Neural cell (in vitro differentiated cells): ENCODE measurements at regions not wholly inside any gene's neighbourhood (a gene's known extent, or its start where the extent isn't known, plus 50 kb on each side); places are given as distances from the start of the nearest gene placed in this dataset.

ENCODE experiments used
- EZH2 ChIP-seq: fragments of 200-600, 300-800 bp; shearing (Covaris generic), sonication (generic); IDR thresholded peaks from 2 replicates; pipeline ENCODE4 v1.6.1; 2014; ENCODE audit warnings: antibody characterized with exemption, low read length, borderline replicate concordance, mild to moderate bottlenecking; ENCODE audit not compliant: insufficient read depth, poor library complexity, severe bottlenecking
- POLR2AphosphoS5 ChIP-seq: IDR thresholded peaks from 2 replicates; pipeline ENCODE4 v1.6.1; 2012
- RAD21 ChIP-seq: fragments of 450-650 bp; conservative IDR thresholded peaks from 2 replicates; pipeline ENCODE4 v1.6.1; 2014; ENCODE audit warnings: antibody characterized with exemption, mild to moderate bottlenecking, moderate library complexity
- REST ChIP-seq: IDR thresholded peaks from 2 replicates; pipeline ENCODE4 v1.6.1; 2012; ENCODE audit warnings: borderline replicate concordance
- SMC3 ChIP-seq: fragments of 450-650 bp; conservative IDR thresholded peaks from 2 replicates; pipeline ENCODE4 v1.6.1; 2014; ENCODE audit warnings: antibody characterized with exemption, mild to moderate bottlenecking, moderate library complexity; ENCODE audit not compliant: poor library complexity
- TAF1 ChIP-seq: IDR thresholded peaks from 2 replicates; pipeline ENCODE4 v1.6.1; 2012; ENCODE audit warnings: low read depth
- TF ChIP-seq, protein P1 (sequence below): fragments of 450-650 bp; IDR thresholded peaks from 2 replicates; pipeline ENCODE4 v1.5.1; 2014; ENCODE audit warnings: antibody characterized with exemption, mild to moderate bottlenecking, moderate library complexity; ENCODE audit not compliant: poor library complexity, severe bottlenecking

DNA sequence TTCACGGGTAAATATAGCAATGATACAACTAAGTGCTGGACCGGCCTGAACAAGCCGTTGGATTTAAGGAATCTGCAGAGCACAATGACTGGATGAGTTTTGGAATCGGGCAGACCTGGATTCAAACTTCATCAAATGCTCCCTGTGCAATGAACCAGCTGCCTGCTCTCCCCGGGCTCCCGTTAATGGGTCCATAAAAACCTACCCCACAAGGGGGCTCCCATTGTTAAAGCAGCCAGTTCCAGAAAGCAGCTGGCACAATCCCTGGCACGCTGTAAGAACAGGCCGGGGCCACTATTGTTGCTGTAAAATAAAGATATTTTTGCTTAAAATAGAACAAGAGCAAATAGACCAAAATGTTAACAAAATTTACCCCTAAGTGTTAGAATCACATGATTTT, 131.9 kb downstream of the C16orf95 start:
- TF ChIP-seq TAF1 (no peak), REST (no peak), RAD21 (no peak), SMC3 (no peak), EZH2 (no peak), POLR2AphosphoS5 (no peak)
- TF ChIP-seq, protein P1, sequence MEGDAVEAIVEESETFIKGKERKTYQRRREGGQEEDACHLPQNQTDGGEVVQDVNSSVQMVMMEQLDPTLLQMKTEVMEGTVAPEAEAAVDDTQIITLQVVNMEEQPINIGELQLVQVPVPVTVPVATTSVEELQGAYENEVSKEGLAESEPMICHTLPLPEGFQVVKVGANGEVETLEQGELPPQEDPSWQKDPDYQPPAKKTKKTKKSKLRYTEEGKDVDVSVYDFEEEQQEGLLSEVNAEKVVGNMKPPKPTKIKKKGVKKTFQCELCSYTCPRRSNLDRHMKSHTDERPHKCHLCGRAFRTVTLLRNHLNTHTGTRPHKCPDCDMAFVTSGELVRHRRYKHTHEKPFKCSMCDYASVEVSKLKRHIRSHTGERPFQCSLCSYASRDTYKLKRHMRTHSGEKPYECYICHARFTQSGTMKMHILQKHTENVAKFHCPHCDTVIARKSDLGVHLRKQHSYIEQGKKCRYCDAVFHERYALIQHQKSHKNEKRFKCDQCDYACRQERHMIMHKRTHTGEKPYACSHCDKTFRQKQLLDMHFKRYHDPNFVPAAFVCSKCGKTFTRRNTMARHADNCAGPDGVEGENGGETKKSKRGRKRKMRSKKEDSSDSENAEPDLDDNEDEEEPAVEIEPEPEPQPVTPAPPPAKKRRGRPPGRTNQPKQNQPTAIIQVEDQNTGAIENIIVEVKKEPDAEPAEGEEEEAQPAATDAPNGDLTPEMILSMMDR: no peak
